ENCODE measurements at regions not wholly inside any gene's neighbourhood (a gene's known extent, or its start where the extent isn't known, plus 50 kb on each side); places are given as distances from the start of the nearest gene placed in this dataset.

DNA sequence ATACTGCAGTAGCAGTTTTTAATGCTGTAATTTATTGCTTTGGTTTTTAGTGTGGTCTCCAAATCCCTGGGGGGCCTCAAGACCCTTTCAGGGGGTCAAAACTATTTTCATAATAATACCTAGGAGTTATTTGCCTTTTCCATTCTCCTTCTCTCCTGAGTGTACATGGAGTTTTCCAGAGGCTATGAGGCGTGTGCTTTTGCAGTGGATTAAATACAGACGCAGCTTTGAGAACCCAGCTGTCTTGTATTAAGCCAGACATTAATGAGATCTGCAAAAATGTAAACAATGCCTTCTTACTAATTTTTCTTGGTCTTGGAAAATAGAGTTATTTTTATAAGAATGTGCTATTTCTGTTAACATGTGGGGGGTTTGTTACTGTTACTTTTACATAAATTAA is 68.6 kb downstream of the SLC25A47 start:
- TF ChIP-seq, protein P1, sequence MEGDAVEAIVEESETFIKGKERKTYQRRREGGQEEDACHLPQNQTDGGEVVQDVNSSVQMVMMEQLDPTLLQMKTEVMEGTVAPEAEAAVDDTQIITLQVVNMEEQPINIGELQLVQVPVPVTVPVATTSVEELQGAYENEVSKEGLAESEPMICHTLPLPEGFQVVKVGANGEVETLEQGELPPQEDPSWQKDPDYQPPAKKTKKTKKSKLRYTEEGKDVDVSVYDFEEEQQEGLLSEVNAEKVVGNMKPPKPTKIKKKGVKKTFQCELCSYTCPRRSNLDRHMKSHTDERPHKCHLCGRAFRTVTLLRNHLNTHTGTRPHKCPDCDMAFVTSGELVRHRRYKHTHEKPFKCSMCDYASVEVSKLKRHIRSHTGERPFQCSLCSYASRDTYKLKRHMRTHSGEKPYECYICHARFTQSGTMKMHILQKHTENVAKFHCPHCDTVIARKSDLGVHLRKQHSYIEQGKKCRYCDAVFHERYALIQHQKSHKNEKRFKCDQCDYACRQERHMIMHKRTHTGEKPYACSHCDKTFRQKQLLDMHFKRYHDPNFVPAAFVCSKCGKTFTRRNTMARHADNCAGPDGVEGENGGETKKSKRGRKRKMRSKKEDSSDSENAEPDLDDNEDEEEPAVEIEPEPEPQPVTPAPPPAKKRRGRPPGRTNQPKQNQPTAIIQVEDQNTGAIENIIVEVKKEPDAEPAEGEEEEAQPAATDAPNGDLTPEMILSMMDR (conservative IDR thresholded peaks at IDR 0.05 in 1 of 2, IDR thresholded peaks at IDR 0.05 in 1 of 2; ENCODE audit: low read depth in 1 of 2, low read length in 2 of 2) = no peak
- TF ChIP-seq EZH2 (IDR thresholded peaks at IDR 0.05; ENCODE audit: low read length, missing control alignments) = no peak

Measured in fibroblast of lung (primary cell).